ENCODE measurements at regions not wholly inside any gene's neighbourhood (a gene's known extent, or its start where the extent isn't known, plus 50 kb on each side); places are given as distances from the start of the nearest gene placed in this dataset.
A peak's percentile ranks its signal among the peaks of the same experiment; 100 is the strongest.

- no peak for DNase-seq
Measured at GRCh38 chrX:9318213-9318612, 146.6 kb upstream of the TBL1X start.

- no peak for DNase-seq
Measured at GRCh38 chrX:9318766-9319165, 146.1 kb upstream of the TBL1X start.

- DNase-seq = no peak
Measured at GRCh38 chrX:9320940-9321339, 143.9 kb upstream of the TBL1X start.

- no peak for DNase-seq
Measured at GRCh38 chrX:9324676-9325075, 140.2 kb upstream of the TBL1X start.

GRCh38 chrX:9326369-9326768, 138.5 kb upstream of the TBL1X start:
- DNase-seq = no peak

GRCh38 chrX:9327086-9327746, 137.6 kb upstream of the TBL1X start:
- no peak for DNase-seq

GRCh38 chrX:9327747-9328145, 137.1 kb upstream of the TBL1X start:
- no peak for DNase-seq

GRCh38 chrX:9329056-9329455, 135.8 kb upstream of the TBL1X start:
- no peak for DNase-seq

GRCh38 chrX:9330249-9330982, 134.4 kb upstream of the TBL1X start:
- DNase-seq = no peak

GRCh38 chrX:9333873-9334560, 130.8 kb upstream of the TBL1X start:
- peak; percentile 43 for DNase-seq

GRCh38 chrX:9335251-9335650, 129.6 kb upstream of the TBL1X start:
- peak; percentile 29 for DNase-seq

GRCh38 chrX:9336456-9336855, 128.4 kb upstream of the TBL1X start:
- no peak for DNase-seq

GRCh38 chrX:9337046-9337445, 127.8 kb upstream of the TBL1X start:
- no peak for DNase-seq

- no peak for DNase-seq
Measured at GRCh38 chrX:9338986-9339385, 125.9 kb upstream of the TBL1X start.

- DNase-seq = peak; percentile 12
Measured at GRCh38 chrX:9339603-9340491, 125.0 kb upstream of the TBL1X start.

GRCh38 chrX:9340598-9341290, 124.1 kb upstream of the TBL1X start:
- no peak for DNase-seq

- DNase-seq = peak; percentile 26
Measured at GRCh38 chrX:9341291-9342201, 123.3 kb upstream of the TBL1X start.

GRCh38 chrX:9342561-9343051, 122.3 kb upstream of the TBL1X start:
- peak; percentile 78 for DNase-seq

GRCh38 chrX:9343971-9344370, 120.9 kb upstream of the TBL1X start:
- no peak for DNase-seq

GRCh38 chrX:9345957-9346356, 118.9 kb upstream of the TBL1X start:
- DNase-seq = no peak
